ENCODE measurements at regions not wholly inside any gene's neighbourhood (a gene's known extent, or its start where the extent isn't known, plus 50 kb on each side); places are given as distances from the start of the nearest gene placed in this dataset.

GRCh38 chr1:222953585-222953984 lies 138.7 kb downstream of the DISP1 start:
- H3K27ac Mint-ChIP-seq = no peak overlapping the region
- no peaks in the 10 kb centered on the region for H3K9me3 ChIP-seq (ENCODE audit: control insufficient read depth, insufficient read depth, low read length)
- no peaks in the 10 kb centered on the region for H3K4me1 Mint-ChIP-seq
- intact Hi-C loops (cut with micrococcal nuclease) = no loop called here
- no peak overlapping the region for H3K4me3 ChIP-seq (ENCODE audit: low read length)
- H3K36me3 Mint-ChIP-seq = no peaks in the 10 kb centered on the region
- no peaks in the 10 kb centered on the region for H3K27me3 Mint-ChIP-seq (ENCODE audit: low read depth in 2 of 2)
- TF ChIP-seq CTCF (IDR thresholded peaks at IDR 0.05) = no peak
- no peaks in the 10 kb centered on the region for H3K9me3 Mint-ChIP-seq
- H3K4me1 ChIP-seq (ENCODE audit: control insufficient read depth, insufficient read depth, low read length) = no peaks in the 10 kb centered on the region
- no peak for ATAC-seq
- no peak for DNase-seq
- H3K27me3 ChIP-seq (ENCODE audit: control insufficient read depth, insufficient read depth, low read length) = no peaks in the 10 kb centered on the region
- no peak overlapping the region for H3K4me3 Mint-ChIP-seq
- no CpG with 5 or more reads among the region's 1 CpG for WGBS (ENCODE audit: insufficient coverage)
- no peaks in the 10 kb centered on the region for H3K36me3 ChIP-seq (ENCODE audit: control insufficient read depth, insufficient read depth, low read length)
- no peak overlapping the region for H3K27ac ChIP-seq (ENCODE audit: low read length)

- no peak for DNase-seq
- 90% methylated on average over 2 of the region's 2 CpGs for WGBS (ENCODE audit: insufficient coverage)
- Mint-ChIP-seq H3K27ac (no peak overlapping the region), H3K9me3 (peaks cover 0 to 2% of the 10 kb centered on the region in 2 donors), H3K36me3 (peaks cover 8% of the 10 kb centered on the region), H3K4me1 (no peaks in the 10 kb centered on the region), H3K27me3 (ENCODE audit: low read depth in 2 of 2) (peaks cover 0 to 3% of the 10 kb centered on the region in 2 donors), H3K4me3 (no peak overlapping the region)
- Histone ChIP-seq H3K4me3 (ENCODE audit: low read length) (no peak overlapping the region), H3K27me3 (ENCODE audit: control insufficient read depth, insufficient read depth, low read length) (no peaks in the 10 kb centered on the region), H3K9me3 (ENCODE audit: control insufficient read depth, insufficient read depth, low read length) (no peaks in the 10 kb centered on the region), H3K36me3 (ENCODE audit: control insufficient read depth, insufficient read depth, low read length) (no peaks in the 10 kb centered on the region), H3K27ac (ENCODE audit: low read length) (no peak overlapping the region), H3K4me1 (ENCODE audit: control insufficient read depth, insufficient read depth, low read length) (no peaks in the 10 kb centered on the region)
- intact Hi-C loops (cut with micrococcal nuclease) = no loop called here
- ATAC-seq = no peak
- TF ChIP-seq CTCF (IDR thresholded peaks at IDR 0.05) = no peak
Observed at GRCh38 chr1:222955964-222956363, 141.1 kb downstream of the DISP1 start.

GRCh38 chr1:222956601-222957000 lies 141.8 kb downstream of the DISP1 start:
- Mint-ChIP-seq H3K36me3 (peaks cover 8% of the 10 kb centered on the region), H3K4me3 (no peak overlapping the region), H3K4me1 (no peaks in the 10 kb centered on the region), H3K27ac (no peak overlapping the region), H3K9me3 (peaks cover 0 to 2% of the 10 kb centered on the region in 2 donors), H3K27me3 (ENCODE audit: low read depth in 2 of 2) (peaks cover 0 to 3% of the 10 kb centered on the region in 2 donors)
- Histone ChIP-seq H3K9me3 (ENCODE audit: control insufficient read depth, insufficient read depth, low read length) (no peaks in the 10 kb centered on the region), H3K27ac (ENCODE audit: low read length) (no peak overlapping the region), H3K36me3 (ENCODE audit: control insufficient read depth, insufficient read depth, low read length) (no peaks in the 10 kb centered on the region), H3K4me3 (ENCODE audit: low read length) (no peak overlapping the region), H3K27me3 (ENCODE audit: control insufficient read depth, insufficient read depth, low read length) (no peaks in the 10 kb centered on the region), H3K4me1 (ENCODE audit: control insufficient read depth, insufficient read depth, low read length) (no peaks in the 10 kb centered on the region)
- no peak for DNase-seq
- ATAC-seq = no peak
- no peak for TF ChIP-seq CTCF (IDR thresholded peaks at IDR 0.05)
- intact Hi-C loops (cut with micrococcal nuclease) = no loop called here

- Histone ChIP-seq H3K27ac (ENCODE audit: low read length) (no peak overlapping the region), H3K36me3 (ENCODE audit: control insufficient read depth, insufficient read depth, low read length) (no peaks in the 10 kb centered on the region), H3K4me1 (ENCODE audit: control insufficient read depth, insufficient read depth, low read length) (no peaks in the 10 kb centered on the region), H3K9me3 (ENCODE audit: control insufficient read depth, insufficient read depth, low read length) (no peaks in the 10 kb centered on the region), H3K27me3 (ENCODE audit: control insufficient read depth, insufficient read depth, low read length) (no peaks in the 10 kb centered on the region), H3K4me3 (ENCODE audit: low read length) (no peak overlapping the region)
- no peaks in the 10 kb centered on the region for H3K36me3 Mint-ChIP-seq
- no peak for TF ChIP-seq CTCF (IDR thresholded peaks at IDR 0.05)
- no peak overlapping the region for H3K27ac Mint-ChIP-seq
- WGBS (ENCODE audit: insufficient coverage) = 81% methylated on average over 5 of the region's 5 CpGs
- no peaks in the 10 kb centered on the region for H3K27me3 Mint-ChIP-seq (ENCODE audit: low read depth in 2 of 2)
- DNase-seq (no peak), ATAC-seq (no peak)
- no peaks in the 10 kb centered on the region for H3K9me3 Mint-ChIP-seq
- H3K4me1 Mint-ChIP-seq = peaks cover 0 to 5% of the 10 kb centered on the region in 2 donors
- intact Hi-C loops (cut with micrococcal nuclease) = no loop called here
- H3K4me3 Mint-ChIP-seq = no peak overlapping the region
Observed at GRCh38 chr1:222967466-222968240, 152.8 kb downstream of the DISP1 start.

Data from natural killer cell (primary cell).